ENCODE measurements at regions not wholly inside any gene's neighbourhood (a gene's known extent, or its start where the extent isn't known, plus 50 kb on each side); places are given as distances from the start of the nearest gene placed in this dataset.

- TF ChIP-seq ZBTB40 (IDR thresholded peaks at IDR 0.05), result no peak
- TF ChIP-seq ZBTB40 (CRISPR knock-in tag; IDR thresholded peaks at IDR 0.05), result no peak
- TF ChIP-seq IKZF4 (CRISPR knock-in tag; IDR thresholded peaks at IDR 0.05; ENCODE audit: borderline replicate concordance, low read depth, not compliant biosample characterization), result no peak
- no peak for TF ChIP-seq SALL2 (CRISPR knock-in tag; IDR thresholded peaks at IDR 0.05)
- no peak for TF ChIP-seq PRDM4 (CRISPR knock-in tag; IDR thresholded peaks at IDR 0.05; ENCODE audit: borderline replicate concordance)
- TF ChIP-seq REXO4 (CRISPR knock-in tag; IDR thresholded peaks at IDR 0.05; ENCODE audit: borderline replicate concordance), result no peak
- no peak for TF ChIP-seq PRMT3 (CRISPR knock-in tag; IDR thresholded peaks at IDR 0.05; ENCODE audit: borderline replicate concordance, low read depth)
- TF ChIP-seq TBX2 (CRISPR knock-in tag; IDR thresholded peaks at IDR 0.05; ENCODE audit: borderline replicate concordance), result no peak
- TF ChIP-seq SOX5 (CRISPR knock-in tag; IDR thresholded peaks at IDR 0.05; ENCODE audit: borderline replicate concordance), result peak; percentile 33; the same call in 1 of the 2 replicates
- 0 out of 2 replicates have a peak, but pooled peaks have one; percentile 41 for TF ChIP-seq ARID3A (IDR thresholded peaks at IDR 0.05; ENCODE audit: low read depth, low read length)
- no peak for TF ChIP-seq PREB (CRISPR knock-in tag; IDR thresholded peaks at IDR 0.05)
- TF ChIP-seq ZNF615 (CRISPR knock-in tag; IDR thresholded peaks at IDR 0.05; ENCODE audit: borderline replicate concordance), result no peak
- TF ChIP-seq ZNF816 (CRISPR knock-in tag; IDR thresholded peaks at IDR 0.05; ENCODE audit: borderline replicate concordance), result no peak
- TF ChIP-seq ZNF850 (CRISPR knock-in tag; conservative IDR thresholded peaks at IDR 0.05), result no peak
- TF ChIP-seq NFE2L2 (IDR thresholded peaks at IDR 0.05; ENCODE audit: low read length), result no peak
- no peak for TF ChIP-seq TBL1XR1 (IDR thresholded peaks at IDR 0.05; ENCODE audit: borderline replicate concordance, low read length, partially characterized antibody)
Observed at GRCh38 chr14:86013641-86014040, 483.7 kb downstream of the FLRT2 start (continued).
